ENCODE measurements at regions not wholly inside any gene's neighbourhood (a gene's known extent, or its start where the extent isn't known, plus 50 kb on each side); places are given as distances from the start of the nearest gene placed in this dataset.

- TF ChIP-seq POLR2AphosphoS5 (IDR thresholded peaks at IDR 0.05; ENCODE audit: low read depth, low read length) = no peak
- TF ChIP-seq, protein P1, sequence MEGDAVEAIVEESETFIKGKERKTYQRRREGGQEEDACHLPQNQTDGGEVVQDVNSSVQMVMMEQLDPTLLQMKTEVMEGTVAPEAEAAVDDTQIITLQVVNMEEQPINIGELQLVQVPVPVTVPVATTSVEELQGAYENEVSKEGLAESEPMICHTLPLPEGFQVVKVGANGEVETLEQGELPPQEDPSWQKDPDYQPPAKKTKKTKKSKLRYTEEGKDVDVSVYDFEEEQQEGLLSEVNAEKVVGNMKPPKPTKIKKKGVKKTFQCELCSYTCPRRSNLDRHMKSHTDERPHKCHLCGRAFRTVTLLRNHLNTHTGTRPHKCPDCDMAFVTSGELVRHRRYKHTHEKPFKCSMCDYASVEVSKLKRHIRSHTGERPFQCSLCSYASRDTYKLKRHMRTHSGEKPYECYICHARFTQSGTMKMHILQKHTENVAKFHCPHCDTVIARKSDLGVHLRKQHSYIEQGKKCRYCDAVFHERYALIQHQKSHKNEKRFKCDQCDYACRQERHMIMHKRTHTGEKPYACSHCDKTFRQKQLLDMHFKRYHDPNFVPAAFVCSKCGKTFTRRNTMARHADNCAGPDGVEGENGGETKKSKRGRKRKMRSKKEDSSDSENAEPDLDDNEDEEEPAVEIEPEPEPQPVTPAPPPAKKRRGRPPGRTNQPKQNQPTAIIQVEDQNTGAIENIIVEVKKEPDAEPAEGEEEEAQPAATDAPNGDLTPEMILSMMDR (IDR thresholded peaks at IDR 0.05 in 2 of 3, conservative IDR thresholded peaks at IDR 0.05 in 1 of 3; ENCODE audit: borderline replicate concordance in 1 of 3, insufficient read depth in 1 of 3, low read depth in 2 of 3, low read length in 2 of 3) = no peak
- TF ChIP-seq CBX3 (IDR thresholded peaks at IDR 0.05; ENCODE audit: low read depth) = no peak
- no peak for TF ChIP-seq SRF (IDR thresholded peaks at IDR 0.05; ENCODE audit: low read depth)
- TF ChIP-seq EZH2phosphoT487 (IDR thresholded peaks at IDR 0.05; ENCODE audit: borderline replicate concordance) = no peak
- no peak for TF ChIP-seq SP1 (IDR thresholded peaks at IDR 0.05; ENCODE audit: low read depth)
- no peak for TF ChIP-seq SIN3A (IDR thresholded peaks at IDR 0.05; ENCODE audit: low read depth)
- TF ChIP-seq FOSL1 (IDR thresholded peaks at IDR 0.05; ENCODE audit: low read depth) = no peak
- no peak for TF ChIP-seq POLR2A (IDR thresholded peaks at IDR 0.05; ENCODE audit: borderline replicate concordance, extremely low read depth, insufficient read depth, insufficient read length)
- no peak for TF ChIP-seq JUND (IDR thresholded peaks at IDR 0.05)
- no peak for TF ChIP-seq EZH2 (IDR thresholded peaks at IDR 0.05)
- no peak for TF ChIP-seq TCF7L2 (IDR thresholded peaks at IDR 0.05; ENCODE audit: borderline replicate concordance, extremely low read depth, insufficient read depth, insufficient read length)
- no peak for TF ChIP-seq ZNF274 (IDR thresholded peaks at IDR 0.05; ENCODE audit: low read depth, low read length)
Observed at GRCh38 chr1:230541306-230541705, 101.0 kb upstream of the COG2 start.
